K562 (cell line): ENCODE measurements at regions not wholly inside any gene's neighbourhood (a gene's known extent, or its start where the extent isn't known, plus 50 kb on each side); places are given as distances from the start of the nearest gene placed in this dataset.

ENCODE experiments used
- ARHGAP35 ChIP-seq: fragments of 450-650 bp; IDR thresholded peaks from 2 replicates; pipeline ENCODE4 v1.6.1; 2018; ENCODE audit not compliant: partially characterized antibody
- CEBPG ChIP-seq, 3 experiments: fragments of 200-800 bp in 1 of 3; sonication (Bioruptor generic) in 1 of 3; sonication (generic) in 1 of 3; formaldehyde crosslinking in 1 of 3; IDR thresholded peaks in 2 of 3; conservative IDR thresholded peaks in 1 of 3; 2 replicates each; pipeline versions ENCODE4 v1.6.1 to v1.8.0; 2016 to 2022; ENCODE audit warnings: missing compliant biosample characterization in 2 of 3, missing genetic modification characterization in 2 of 3, mild to moderate bottlenecking in 1 of 3, missing genetic modification reagents in 1 of 3
- HDAC2 ChIP-seq: fragments of 450-650 bp; IDR thresholded peaks from 2 replicates; pipeline ENCODE4 v1.6.1; 2016; ENCODE audit warnings: mild to moderate bottlenecking
- HNRNPH1 ChIP-seq: fragments of 200-400 bp; formaldehyde crosslinking; optimal IDR thresholded peaks from 2 replicates; pipeline ENCODE3; 2017; ENCODE audit warnings: low read depth, mild to moderate bottlenecking, low read length, moderate library complexity
- TSHZ1 ChIP-seq: fragments of 250-450 bp; sonication (Bioruptor Pico); IDR thresholded peaks from 2 replicates; pipeline ENCODE4 v1.4.0; 2020; ENCODE audit warnings: mild to moderate bottlenecking, moderate library complexity
- ZNF263 ChIP-seq: sonication (generic); formaldehyde crosslinking; IDR thresholded peaks from 2 replicates; pipeline ENCODE4 v1.8.0; 2022; ENCODE audit warnings: mild to moderate bottlenecking, missing genetic modification reagents, borderline replicate concordance
- ZNF324 ChIP-seq: fragments of 250-450 bp; sonication (Bioruptor Pico); IDR thresholded peaks from 2 replicates; pipeline ENCODE4 v1.4.0; 2020; ENCODE audit warnings: mild to moderate bottlenecking
- ZNF518B ChIP-seq: fragments of 250-450 bp; sonication (Bioruptor Pico); IDR thresholded peaks from 2 replicates; pipeline ENCODE4 v1.5.0; 2021; ENCODE audit warnings: mild to moderate bottlenecking, moderate library complexity
- ZNF644 ChIP-seq: fragments of 200-800 bp; sonication (Bioruptor generic); IDR thresholded peaks from 2 replicates; pipeline ENCODE4 v1.6.1; 2016; ENCODE audit warnings: low read depth, missing genetic modification characterization, missing compliant biosample characterization

- no peak for TF ChIP-seq ZNF518B (CRISPR knock-in tag)
- no peak for TF ChIP-seq TSHZ1 (CRISPR knock-in tag)
- TF ChIP-seq HNRNPH1, result no peak
- no peak for TF ChIP-seq ARHGAP35
- no peak for TF ChIP-seq ZNF644
- no peak for TF ChIP-seq HDAC2
- TF ChIP-seq ZNF324 (CRISPR knock-in tag), result no peak
- no peak for TF ChIP-seq CEBPG (CRISPR knock-in tag; IDR thresholded peaks at IDR 0.05)
- no peak for TF ChIP-seq CEBPG (tag; conservative IDR thresholded peaks at IDR 0.05 in 1 of 2, IDR thresholded peaks at IDR 0.05 in 1 of 2)
- no peak for TF ChIP-seq ZNF263 (CRISPR knock-in tag)
- TF ChIP-seq, all 486 proteins: peak for 0
Observed at GRCh38 chr2:223357076-223357475, 245.1 kb downstream of the SCG2 start (continued).
